C4-2B (cell line): ENCODE measurements at regions not wholly inside any gene's neighbourhood (a gene's known extent, or its start where the extent isn't known, plus 50 kb on each side); places are given as distances from the start of the nearest gene placed in this dataset.
A peak's percentile ranks its signal among the peaks of the same experiment; 100 is the strongest.

Source experiments
- H3K27ac ChIP-seq: fragments of 450-650 bp; 2 replicates; pipeline ENCODE4 v1.5.1; 2017
- CTCF ChIP-seq: fragments of 450-650 bp; conservative IDR thresholded peaks from 2 replicates; pipeline ENCODE4 v1.5.1; 2017; ENCODE audit warnings: mild to moderate bottlenecking
- ZFX ChIP-seq: fragments of 450-650 bp; IDR thresholded peaks from 2 replicates; pipeline ENCODE4 v1.6.1; 2017

GRCh38 chr4:52234561-52235440, 183.7 kb downstream of the SPATA18 start:
- TF ChIP-seq ZFX = no peak
- peak; percentile 66 for TF ChIP-seq CTCF
- H3K27ac ChIP-seq = no peak overlapping the region

- no peak overlapping the region for H3K27ac ChIP-seq
- TF ChIP-seq CTCF (no peak), ZFX (no peak)
These were observed 184.6 kb downstream of the SPATA18 start for GRCh38 chr4:52235552-52236201.

GRCh38 chr4:52241916-52242315, 190.8 kb downstream of the SPATA18 start:
- TF ChIP-seq CTCF (no peak), ZFX (no peak)
- no peak overlapping the region for H3K27ac ChIP-seq

- TF ChIP-seq ZFX (no peak), CTCF (no peak)
- no peak overlapping the region for H3K27ac ChIP-seq
These were observed 192.3 kb downstream of the SPATA18 start for GRCh38 chr4:52243367-52243766.

- H3K27ac ChIP-seq = no peak overlapping the region
These were observed 193.1 kb downstream of the SPATA18 start for GRCh38 chr4:52244103-52244775.

GRCh38 chr4:52244848-52245247, 193.7 kb downstream of the SPATA18 start:
- TF ChIP-seq CTCF = no peak
- no peak for TF ChIP-seq ZFX
- no peak overlapping the region for H3K27ac ChIP-seq

More at GRCh38 chr4:52244103-52244775, 193.1 kb downstream of the SPATA18 start:
- no peak for TF ChIP-seq CTCF

- no peak overlapping the region for H3K27ac ChIP-seq
- TF ChIP-seq ZFX = no peak
- no peak for TF ChIP-seq CTCF
These were observed 195.7 kb downstream of the SPATA18 start for GRCh38 chr4:52246827-52247226.
